Kasumi-1 (cell line): ENCODE measurements at regions not wholly inside any gene's neighbourhood (a gene's known extent, or its start where the extent isn't known, plus 50 kb on each side); places are given as distances from the start of the nearest gene placed in this dataset.
A peak's percentile ranks its signal among the peaks of the same experiment; 100 is the strongest.

Experiments
- DNase-seq, 2 experiments: peaks; one replicate each; lab custom pipeline; 2025; lab: John Stamatoyannopoulos, UW

GRCh38 chr12:43665091-43665490 is 93.5 kb downstream of the PUS7L start:
- no peak for DNase-seq

DNA sequence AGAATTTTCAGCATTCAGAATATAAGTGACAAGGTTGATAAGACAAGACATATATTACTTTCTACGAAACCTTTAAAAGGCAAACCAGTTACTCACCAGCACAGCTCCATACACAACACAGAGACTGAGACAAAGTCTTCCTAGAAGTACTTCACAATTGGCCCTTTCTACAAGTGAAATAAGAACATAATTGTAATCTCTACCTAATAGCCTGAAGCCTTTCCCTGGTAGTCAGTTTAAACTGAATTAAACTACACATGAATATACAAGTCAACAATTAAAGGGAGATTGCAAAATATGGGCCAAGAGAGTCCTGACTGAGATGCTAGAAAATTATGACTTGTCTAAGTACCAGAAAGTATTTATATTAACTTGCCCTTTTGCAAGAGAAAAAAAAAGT is 95.9 kb downstream of the PUS7L start:
- no peak for DNase-seq

DNA sequence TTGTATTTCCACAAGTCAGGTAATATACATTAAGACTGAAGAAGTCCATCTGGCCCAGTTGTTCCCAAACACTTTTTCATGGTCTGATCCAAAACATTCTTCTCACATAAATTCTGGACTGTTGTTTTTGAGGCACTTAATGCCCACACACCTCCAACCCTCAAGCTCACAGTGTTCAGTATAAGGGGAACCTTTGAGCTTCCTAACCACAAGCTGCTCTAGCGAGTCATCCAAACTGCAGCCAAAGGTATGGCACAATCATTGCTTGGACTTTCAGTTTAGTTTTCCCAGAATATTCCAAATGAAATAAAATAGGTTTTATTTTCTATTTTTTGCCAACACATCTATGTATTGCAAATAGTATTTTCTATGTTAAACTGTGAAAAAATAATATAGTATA is 103.0 kb downstream of the PUS7L start:
- DNase-seq: peak; percentile 30 to 31

GRCh38 chr12:43653917-43654316 is 101.9 kb upstream of the ADAMTS20 start:
- DNase-seq: no peak

- no peak for DNase-seq
Measured at GRCh38 chr12:43653289-43653915, 101.4 kb upstream of the ADAMTS20 start.

DNA sequence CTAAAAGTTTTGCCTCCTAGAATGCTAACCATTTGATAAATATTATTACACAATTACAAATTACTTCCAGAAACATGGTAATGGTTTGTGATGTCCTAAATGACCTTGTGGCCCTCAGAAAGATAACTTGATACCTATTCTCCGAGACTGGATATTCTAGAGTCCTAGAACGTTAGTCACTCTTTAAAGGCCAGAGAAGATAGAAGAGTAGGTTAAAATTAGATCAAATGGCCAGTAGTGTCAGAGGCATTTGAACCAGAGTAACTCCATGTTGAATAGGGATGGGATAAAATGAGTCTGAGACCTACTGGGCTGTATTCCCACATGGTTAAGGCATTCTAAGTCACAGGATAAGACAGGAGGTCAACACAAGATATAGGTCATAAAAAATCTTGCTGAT is 96.6 kb upstream of the ADAMTS20 start:
- no peak for DNase-seq

DNA sequence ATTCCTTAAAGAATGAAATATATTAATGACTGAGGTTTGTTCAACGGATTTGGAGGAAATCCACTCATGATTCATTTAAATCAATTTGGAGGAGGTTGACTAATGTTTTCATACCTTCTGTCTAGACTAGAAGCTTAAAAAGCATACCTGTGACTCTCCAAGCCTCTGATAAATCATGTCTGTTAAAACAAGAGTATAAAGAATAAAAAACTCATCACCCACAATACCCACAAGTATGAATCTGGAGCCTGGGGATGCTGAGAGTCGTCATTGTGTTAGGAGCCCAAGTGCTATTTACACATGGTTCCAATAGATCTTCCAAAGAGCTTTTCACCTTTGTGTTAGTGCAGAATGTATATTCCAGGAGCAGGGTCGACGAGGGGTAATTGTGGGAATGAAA is 86.8 kb upstream of the ADAMTS20 start:
- no peak for DNase-seq

DNA sequence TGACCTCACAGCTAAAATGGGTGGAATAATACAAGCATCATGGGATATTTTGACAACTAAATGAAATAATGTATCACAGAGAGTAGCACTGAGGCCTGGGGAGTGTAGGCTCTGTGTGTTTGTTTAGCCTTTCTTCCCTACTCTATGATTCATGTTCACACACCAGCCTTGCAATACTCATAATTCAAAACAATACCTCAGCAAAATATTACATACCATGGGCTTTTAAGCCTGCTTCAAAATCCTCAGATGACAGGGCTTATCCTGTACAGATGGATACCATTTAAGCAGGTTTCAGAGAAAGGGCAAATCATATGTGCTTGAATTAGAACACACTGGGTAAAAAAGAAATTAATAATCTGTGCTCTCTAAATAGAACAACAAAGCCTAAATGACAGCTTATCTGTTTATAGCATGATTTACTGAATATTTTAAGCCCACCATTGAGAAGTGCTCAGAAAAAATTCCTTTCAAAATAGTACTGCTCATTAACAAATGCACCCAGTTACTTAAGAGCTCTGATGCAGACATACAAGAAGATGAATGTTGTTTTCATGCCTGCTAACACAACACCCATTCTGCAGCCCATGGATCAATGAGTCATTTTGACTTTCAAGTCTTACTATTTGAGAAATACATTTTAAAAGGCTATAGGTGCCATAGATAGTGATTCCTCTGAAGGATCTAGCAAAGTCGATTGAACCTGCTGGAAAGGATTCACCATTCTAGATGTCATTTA is 84.9 kb upstream of the ADAMTS20 start:
- no peak for DNase-seq

- DNase-seq: no peak
Measured at GRCh38 chr12:43621262-43621661, 69.3 kb upstream of the ADAMTS20 start.

- DNase-seq: no peak
Measured at GRCh38 chr12:43602738-43603137, 50.7 kb upstream of the ADAMTS20 start.
